ENCODE measurements at regions not wholly inside any gene's neighbourhood (a gene's known extent, or its start where the extent isn't known, plus 50 kb on each side); places are given as distances from the start of the nearest gene placed in this dataset.
A peak's percentile ranks its signal among the peaks of the same experiment; 100 is the strongest.

- no peak overlapping the region for H3K4me3 ChIP-seq (replicated peaks in 1 of 3; ENCODE audit: low read depth in 2 of 3, low read length in 3 of 3)
- H3K9ac ChIP-seq (ENCODE audit: insufficient read depth, low read length, poor library complexity, severe bottlenecking) = no peak overlapping the region
- Mint-ChIP-seq H3K4me1 (no peaks in the 10 kb centered on the region), H3K4me3 (no peak overlapping the region), H3K27ac (no peak overlapping the region), H3K27me3 (ENCODE audit: low read depth in 3 of 3) (peaks cover 0 to 1% (median 0%) of the 10 kb centered on the region in 3 donors), H3K9me3 (peaks cover 0 to 1% (median 0%) of the 10 kb centered on the region in 7 donors), H3K36me3 (no peaks in the 10 kb centered on the region)
- WGBS (ENCODE audit: insufficient coverage) = no CpG with 5 or more reads among the region's 4 CpGs
- H2AFZ ChIP-seq (ENCODE audit: insufficient read depth, low read depth, low read length, poor library complexity, severe bottlenecking) = no peak overlapping the region
- no peaks in the 10 kb centered on the region for H4K20me1 ChIP-seq (ENCODE audit: insufficient read depth, low read length)
- intact Hi-C loops (cut with micrococcal nuclease) = no loop called here
- no peaks in the 10 kb centered on the region for H3K36me3 ChIP-seq (replicated peaks in 1 of 2; ENCODE audit: control insufficient read depth in 1 of 2, insufficient read depth in 2 of 2, low read length in 2 of 2)
- no peaks in the 10 kb centered on the region for H3K27me3 ChIP-seq (ENCODE audit: control insufficient read depth in 2 of 2, insufficient read depth in 2 of 2, low read length in 2 of 2)
- DNase-seq = no peak
- no peak overlapping the region for H3K27ac ChIP-seq (ENCODE audit: low read depth in 1 of 2, low read length in 2 of 2)
- no peak for TF ChIP-seq CTCF (IDR thresholded peaks at IDR 0.05)
- no peaks in the 10 kb centered on the region for H3K79me2 ChIP-seq (ENCODE audit: insufficient read depth, low read length)
- H3K9me3 ChIP-seq (replicated peaks in 1 of 2; ENCODE audit: control insufficient read depth in 1 of 2, insufficient read depth in 1 of 2, low read length in 2 of 2) = no peaks in the 10 kb centered on the region
- no peaks in the 10 kb centered on the region for H3K4me1 ChIP-seq (ENCODE audit: control insufficient read depth in 1 of 2, insufficient read depth in 2 of 2, low read length in 2 of 2)
- no peak overlapping the region for H3K4me2 ChIP-seq (replicated peaks; ENCODE audit: extremely low read depth, low read length, poor library complexity, severe bottlenecking)
These were observed 1254.9 kb upstream of the WWC1 start for GRCh38 chr5:167036585-167036984.

GRCh38 chr5:167049043-167049663 lies 1242.3 kb upstream of the WWC1 start:
- intact Hi-C loops (cut with micrococcal nuclease) = no loop called here
- Mint-ChIP-seq H3K9me3 (no peaks in the 10 kb centered on the region), H3K27me3 (ENCODE audit: low read depth in 3 of 3) (no peaks in the 10 kb centered on the region), H3K36me3 (no peaks in the 10 kb centered on the region), H3K27ac (no peak overlapping the region), H3K4me1 (no peaks in the 10 kb centered on the region), H3K4me3 (no peak overlapping the region)
- H3K4me3 ChIP-seq (replicated peaks in 1 of 3; ENCODE audit: low read depth in 2 of 3, low read length in 3 of 3) = no peak overlapping the region
- DNase-seq = no peak
- peak; percentile 56 for TF ChIP-seq CTCF (IDR thresholded peaks at IDR 0.05)
- no peak overlapping the region for H3K27ac ChIP-seq (ENCODE audit: low read depth in 1 of 2, low read length in 2 of 2)
- H3K4me2 ChIP-seq (replicated peaks; ENCODE audit: extremely low read depth, low read length, poor library complexity, severe bottlenecking) = no peak overlapping the region
- no peaks in the 10 kb centered on the region for H3K36me3 ChIP-seq (replicated peaks in 1 of 2; ENCODE audit: control insufficient read depth in 1 of 2, insufficient read depth in 2 of 2, low read length in 2 of 2)
- H2AFZ ChIP-seq (ENCODE audit: insufficient read depth, low read depth, low read length, poor library complexity, severe bottlenecking) = no peak overlapping the region
- H3K9me3 ChIP-seq (replicated peaks in 1 of 2; ENCODE audit: control insufficient read depth in 1 of 2, insufficient read depth in 1 of 2, low read length in 2 of 2) = no peaks in the 10 kb centered on the region
- WGBS (ENCODE audit: insufficient coverage) = no CpG with 5 or more reads among the region's 7 CpGs
- no peak overlapping the region for H3K9ac ChIP-seq (ENCODE audit: insufficient read depth, low read length, poor library complexity, severe bottlenecking)
- no peaks in the 10 kb centered on the region for H3K4me1 ChIP-seq (ENCODE audit: control insufficient read depth in 1 of 2, insufficient read depth in 2 of 2, low read length in 2 of 2)
- no peaks in the 10 kb centered on the region for H3K79me2 ChIP-seq (ENCODE audit: insufficient read depth, low read length)
- H3K27me3 ChIP-seq (ENCODE audit: control insufficient read depth in 2 of 2, insufficient read depth in 2 of 2, low read length in 2 of 2) = no peaks in the 10 kb centered on the region
- no peaks in the 10 kb centered on the region for H4K20me1 ChIP-seq (ENCODE audit: insufficient read depth, low read length)

Measured in CD14-positive monocyte (primary cell).